KMS-11 (cell line): ENCODE measurements at regions not wholly inside any gene's neighbourhood (a gene's known extent, or its start where the extent isn't known, plus 50 kb on each side); places are given as distances from the start of the nearest gene placed in this dataset.

Experiments
- H2AFZ ChIP-seq: fragments of 200-600 bp; sonication (generic); 2 replicates; pipeline ENCODE4 v1.6.1; 2016; ENCODE audit warnings: antibody characterized with exemption, mixed run types, low read depth
- H3K27ac ChIP-seq: fragments of 200-600 bp; sonication (generic); 2 replicates; pipeline ENCODE4 v1.6.1; 2016; ENCODE audit warnings: mild to moderate bottlenecking, mixed run types
- H3K27me3 ChIP-seq: fragments of 200-600 bp; sonication (generic); 2 replicates; pipeline ENCODE4 v1.6.1; 2017; ENCODE audit warnings: mild to moderate bottlenecking, low read depth, mixed run types, moderate library complexity; ENCODE audit not compliant: insufficient read depth
- H3K36me3 ChIP-seq: fragments of 200-600 bp; sonication (generic); 2 replicates; pipeline ENCODE4 v1.6.1; 2017; ENCODE audit warnings: mild to moderate bottlenecking, mixed run types; ENCODE audit not compliant: insufficient read depth
- H3K4me1 ChIP-seq: fragments of 200-600 bp; sonication (generic); 2 replicates; pipeline ENCODE4 v1.6.1; 2016; ENCODE audit warnings: mild to moderate bottlenecking, low read depth, mixed run types; ENCODE audit not compliant: poor library complexity, severe bottlenecking
- H3K4me2 ChIP-seq: fragments of 200-600 bp; sonication (generic); 2 replicates; pipeline ENCODE4 v1.7.0; 2016; ENCODE audit warnings: mild to moderate bottlenecking, mixed run types
- H3K4me3 ChIP-seq: fragments of 200-600 bp; sonication (generic); IDR thresholded peaks from 2 replicates; pipeline ENCODE4 v1.6.1; 2017; ENCODE audit warnings: low read depth, low read length, mixed read lengths; ENCODE audit not compliant: insufficient read depth
- H3K79me2 ChIP-seq: fragments of 200-600 bp; sonication (generic); 2 replicates; pipeline ENCODE4 v1.6.1; 2016; ENCODE audit warnings: low read depth, mixed run types; ENCODE audit not compliant: insufficient read depth
- H3K9ac ChIP-seq: fragments of 200-600 bp; sonication (generic); 2 replicates; pipeline ENCODE4 v1.6.1; 2016; ENCODE audit warnings: mild to moderate bottlenecking, mixed run types
- H4K20me1 ChIP-seq: fragments of 200-600 bp; sonication (generic); 2 replicates; pipeline ENCODE4 v1.6.1; 2016; ENCODE audit warnings: mild to moderate bottlenecking, mixed run types; ENCODE audit not compliant: insufficient read depth
- CTCF ChIP-seq: fragments of 200-600 bp; sonication (generic); conservative IDR thresholded peaks from 2 replicates; pipeline ENCODE4 v1.6.1; 2017; ENCODE audit warnings: low read depth, mild to moderate bottlenecking, antibody characterized with exemption, low read length, moderate library complexity, mixed read lengths

- TF ChIP-seq CTCF, result no peak
- no peak overlapping the region for H2AFZ ChIP-seq
- H3K4me1 ChIP-seq, result no peaks in the 10 kb centered on the region
- no peak overlapping the region for H3K4me3 ChIP-seq
- no peaks in the 10 kb centered on the region for H3K27me3 ChIP-seq
- H4K20me1 ChIP-seq, result no peaks in the 10 kb centered on the region
- H3K27ac ChIP-seq, result no peak overlapping the region
- H3K79me2 ChIP-seq, result no peaks in the 10 kb centered on the region
- no peak overlapping the region for H3K4me2 ChIP-seq
- H3K9ac ChIP-seq, result no peak overlapping the region
- H3K36me3 ChIP-seq, result no peaks in the 10 kb centered on the region
These were observed 1511.0 kb downstream of the FSTL5 start for GRCh38 chr4:160652790-160653189.

- TF ChIP-seq CTCF, result no peak
- no peaks in the 10 kb centered on the region for H3K4me1 ChIP-seq
These were observed 1488.2 kb downstream of the FSTL5 start for GRCh38 chr4:160675550-160675949.

GRCh38 chr4:160685729-160686128 is 1478.1 kb downstream of the FSTL5 start:
- Histone ChIP-seq H3K36me3 (no peaks in the 10 kb centered on the region; the same call in 1 of the 2 replicates), H3K4me3 (no peak overlapping the region), H2AFZ (no peak overlapping the region), H3K27me3 (no peaks in the 10 kb centered on the region), H4K20me1 (no peaks in the 10 kb centered on the region), H3K9ac (no peak overlapping the region), H3K4me1 (no peaks in the 10 kb centered on the region), H3K79me2 (no peaks in the 10 kb centered on the region), H3K27ac (no peak overlapping the region), H3K4me2 (no peak overlapping the region)
- TF ChIP-seq CTCF, result no peak

More at GRCh38 chr4:160675550-160675949, 1488.2 kb downstream of the FSTL5 start:
- no peak overlapping the region for H3K9ac ChIP-seq
- H3K27ac ChIP-seq, result no peak overlapping the region
- H2AFZ ChIP-seq, result no peak overlapping the region
- H3K4me3 ChIP-seq, result no peak overlapping the region
- no peaks in the 10 kb centered on the region for H3K79me2 ChIP-seq
- no peaks in the 10 kb centered on the region for H3K27me3 ChIP-seq
- H3K36me3 ChIP-seq, result no peaks in the 10 kb centered on the region
- H4K20me1 ChIP-seq, result no peaks in the 10 kb centered on the region
- no peak overlapping the region for H3K4me2 ChIP-seq

- H3K27me3 ChIP-seq, result no peaks in the 10 kb centered on the region
- no peaks in the 10 kb centered on the region for H3K36me3 ChIP-seq
- H3K4me3 ChIP-seq, result no peak overlapping the region
- TF ChIP-seq CTCF, result no peak
- no peaks in the 10 kb centered on the region for H4K20me1 ChIP-seq
- H3K9ac ChIP-seq, result no peak overlapping the region
- no peak overlapping the region for H3K4me2 ChIP-seq
- no peak overlapping the region for H2AFZ ChIP-seq
- no peaks in the 10 kb centered on the region for H3K4me1 ChIP-seq
- no peaks in the 10 kb centered on the region for H3K79me2 ChIP-seq
- no peak overlapping the region for H3K27ac ChIP-seq
These were observed 1462.1 kb downstream of the FSTL5 start for GRCh38 chr4:160701671-160702070.
